H1 (cell line): ENCODE measurements at regions not wholly inside any gene's neighbourhood (a gene's known extent, or its start where the extent isn't known, plus 50 kb on each side); places are given as distances from the start of the nearest gene placed in this dataset.

Experiments
- CBX5 ChIP-seq: fragments of 300-800, 300-1000 bp; sonication (generic); IDR thresholded peaks from 2 replicates; pipeline ENCODE4 v1.7.1; 2016; ENCODE audit warnings: antibody characterized with exemption, low read length, low read depth
- RAD21 ChIP-seq, 2 experiments: IDR thresholded peaks in 1 of 2; conservative IDR thresholded peaks in 1 of 2; 2 replicates each; pipeline ENCODE4 v1.6.1; 2011; ENCODE audit warnings: low read depth in 2 of 2, low read length in 2 of 2, improper control_type of control experiment in 1 of 2, inconsistent platforms in 1 of 2, mild to moderate bottlenecking in 1 of 2, moderate library complexity in 1 of 2
- RNF2 ChIP-seq: fragments of 200-900, 300-1000 bp; sonication (generic); IDR thresholded peaks from 2 replicates; pipeline ENCODE4 v1.7.1; 2016; ENCODE audit warnings: borderline replicate concordance, low read depth, mild to moderate bottlenecking, antibody characterized with exemption, low read length; ENCODE audit not compliant: poor library complexity, severe bottlenecking; ENCODE audit errors: missing control alignments
- TAF1 ChIP-seq: IDR thresholded peaks from 2 replicates; pipeline ENCODE4 v1.6.1; 2011; ENCODE audit warnings: mild to moderate bottlenecking, low read depth, low read length

DNA sequence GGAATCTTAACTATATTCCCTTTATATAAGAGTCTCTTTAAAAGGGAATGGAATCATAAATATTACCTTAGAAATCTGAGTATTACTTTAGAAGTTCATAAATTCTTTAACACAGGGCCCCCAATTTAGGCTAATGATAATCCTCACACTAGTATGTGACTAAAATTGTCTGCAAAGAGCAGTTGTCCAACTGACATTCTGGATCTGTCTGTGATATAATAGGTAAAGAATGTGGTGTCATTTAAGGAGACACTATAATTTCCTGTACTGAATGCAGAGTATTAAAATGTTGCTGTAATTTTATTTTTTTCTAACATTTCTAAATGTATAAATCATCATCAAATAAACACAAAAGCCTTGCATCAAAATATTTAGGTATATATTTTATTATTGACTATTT lies 128.5 kb upstream of the DST start (continued):
- TF ChIP-seq CBX5 = no peak
- TF ChIP-seq RAD21 (IDR thresholded peaks at IDR 0.05 in 1 of 2, conservative IDR thresholded peaks at IDR 0.05 in 1 of 2; ENCODE audit: low read depth in 2 of 2, low read length in 2 of 2) = no peak
- no peak for TF ChIP-seq TAF1
- no peak for TF ChIP-seq RNF2
